SK-N-SH (cell line): ENCODE measurements at regions not wholly inside any gene's neighbourhood (a gene's known extent, or its start where the extent isn't known, plus 50 kb on each side); places are given as distances from the start of the nearest gene placed in this dataset.

Experiments
- CTCF ChIA-PET: fragments of 300-600, 350-600 bp; formaldehyde crosslinking; extraction: SDS; loops from one replicate; lab custom pipeline; 2021; lab: Yijun Ruan, JAX
- POLR2A ChIA-PET: fragments of 350-600 bp; sonication (Branson Sonifier 250); formaldehyde crosslinking; extraction: SDS; loops from one replicate; lab custom pipeline; 2020; ENCODE audit warnings: antibody characterized with exemption, inconsistent platforms; lab: Yijun Ruan, JAX
- DNase-seq: peaks from one replicate; pipeline ENCODE4 v3.0.0; 2012
- H2AFZ ChIP-seq: fragments of 200-600 bp; sonication (generic); 2 replicates; pipeline ENCODE4 v1.8.1; 2016; ENCODE audit warnings: antibody characterized with exemption, mild to moderate bottlenecking, low read depth
- H3F3A ChIP-seq: fragments of 200-600 bp; sonication (generic); replicated peaks from 2 replicates; pipeline ENCODE3; 2016; ENCODE audit warnings: antibody characterized with exemption, mild to moderate bottlenecking; ENCODE audit not compliant: insufficient read depth
- H3K27ac ChIP-seq, 2 experiments: fragments of 200-500 bp in 1 of 2; fragments of 200-600 bp in 1 of 2; sonication (Bioruptor generic) in 1 of 2; sonication (generic), shearing (Covaris generic) in 1 of 2; 2 replicates each; pipeline versions ENCODE4 v1.5.1 to v1.6.1; 2014 to 2016; ENCODE audit warnings: low read depth in 2 of 2, inconsistent platforms in 1 of 2, low read length in 1 of 2, mild to moderate bottlenecking in 1 of 2, mixed read lengths in 1 of 2
- H3K27me3 ChIP-seq: fragments of 200-600 bp; sonication (generic), shearing (Covaris generic); 2 replicates; pipeline ENCODE4 v1.6.1; 2016; ENCODE audit warnings: mixed run types; ENCODE audit not compliant: insufficient read depth
- H3K36me3 ChIP-seq, 2 experiments: fragments of 200-500 bp in 1 of 2; fragments of 200-600 bp in 1 of 2; sonication (Bioruptor generic) in 1 of 2; sonication (generic) in 1 of 2; replicated peaks in 1 of 2; 2 replicates each; pipeline versions ENCODE3 to v1.5.1; 2014 to 2016; ENCODE audit warnings: low read length in 1 of 2, mild to moderate bottlenecking in 1 of 2; ENCODE audit not compliant: insufficient read depth in 2 of 2, control insufficient read depth in 1 of 2
- H3K4me1 ChIP-seq, 2 experiments: fragments of 200-500 bp in 1 of 2; fragments of 200-600 bp in 1 of 2; sonication (Bioruptor generic) in 1 of 2; sonication (generic), shearing (Covaris generic) in 1 of 2; 2 replicates each; pipeline versions ENCODE4 v1.5.1 to v1.6.1; 2014 to 2016; ENCODE audit warnings: low read depth in 1 of 2, low read length in 1 of 2, mixed run types in 1 of 2; ENCODE audit not compliant: insufficient read depth in 2 of 2, control insufficient read depth in 1 of 2
- H3K4me2 ChIP-seq: fragments of 200-600 bp; sonication (generic), shearing (Covaris generic); 2 replicates; pipeline ENCODE4 v1.6.1; 2017; ENCODE audit warnings: mixed run types
- H3K4me3 ChIP-seq, 2 experiments: fragments of 200-500 bp in 1 of 2; fragments of 200-600 bp in 1 of 2; sonication (Bioruptor generic) in 1 of 2; sonication (generic), shearing (Covaris generic) in 1 of 2; 2 replicates each; pipeline versions ENCODE4 v1.5.1 to v1.8.1; 2014 to 2016; ENCODE audit warnings: low read depth in 2 of 2, inconsistent platforms in 1 of 2, low read length in 1 of 2, mild to moderate bottlenecking in 1 of 2, mixed read lengths in 1 of 2, moderate library complexity in 1 of 2
- H3K79me2 ChIP-seq: fragments of 200-600 bp; sonication (generic); 2 replicates; pipeline ENCODE4 v1.8.1; 2017; ENCODE audit warnings: mild to moderate bottlenecking; ENCODE audit not compliant: insufficient read depth
- H3K9ac ChIP-seq: fragments of 200-600 bp; sonication (generic); 2 replicates; pipeline ENCODE4 v1.6.1; 2017; ENCODE audit warnings: mixed run types
- H3K9me2 ChIP-seq: fragments of 200-600 bp; sonication (generic); 2 replicates; pipeline ENCODE4 v1.6.1; 2017; ENCODE audit warnings: mixed run types
- H3K9me3 ChIP-seq: fragments of 200-600 bp; sonication (generic); 2 replicates; pipeline ENCODE4 v1.6.1; 2017; ENCODE audit warnings: mixed run types, mild to moderate bottlenecking, moderate library complexity
- H4K20me1 ChIP-seq: fragments of 200-600 bp; sonication (generic); 2 replicates; pipeline ENCODE4 v1.6.1; 2017; ENCODE audit warnings: mild to moderate bottlenecking, mixed run types; ENCODE audit not compliant: insufficient read depth
- EP300 ChIP-seq, 2 experiments: IDR thresholded peaks; 2 replicates each; pipeline versions ENCODE4 v1.4.0 to v1.6.1; 2012; ENCODE audit warnings: borderline replicate concordance in 1 of 2, low read depth in 1 of 2, low read length in 1 of 2
- FOSL2 ChIP-seq: IDR thresholded peaks from 2 replicates; pipeline ENCODE4 v1.4.0; 2012; ENCODE audit warnings: low read depth, mild to moderate bottlenecking, moderate library complexity, borderline replicate concordance
- FOXJ3 ChIP-seq: sonication (generic); formaldehyde crosslinking; IDR thresholded peaks from 2 replicates; pipeline ENCODE4 v1.5.1; 2020; ENCODE audit warnings: mild to moderate bottlenecking, missing genetic modification reagents
- FOXM1 ChIP-seq: IDR thresholded peaks from 2 replicates; pipeline ENCODE4 v1.4.0; 2012; ENCODE audit warnings: low read depth, mild to moderate bottlenecking
- GATA2 ChIP-seq: sonication (generic); formaldehyde crosslinking; IDR thresholded peaks from 2 replicates; pipeline ENCODE4 v1.5.0; 2020; ENCODE audit warnings: mild to moderate bottlenecking, missing genetic modification reagents
- MEF2A ChIP-seq: IDR thresholded peaks from 2 replicates; pipeline ENCODE4 v1.4.0; 2012; ENCODE audit warnings: low read depth, borderline replicate concordance
- NFIC ChIP-seq: IDR thresholded peaks from 2 replicates; pipeline ENCODE4 v1.4.0; 2012; ENCODE audit warnings: borderline replicate concordance
- POLR2AphosphoS5 ChIP-seq: IDR thresholded peaks from 2 replicates; pipeline ENCODE4 v1.6.1; 2012; ENCODE audit warnings: low read depth, low read length
- RCOR1 ChIP-seq: fragments of 150-350 bp; IDR thresholded peaks from 2 replicates; pipeline ENCODE4 v1.6.1; 2017; ENCODE audit warnings: antibody characterized with exemption, low read length
- RFX5 ChIP-seq: IDR thresholded peaks from 2 replicates; pipeline ENCODE4 v1.6.1; 2012; ENCODE audit warnings: mild to moderate bottlenecking, improper control_type of control experiment, low read length
- SIN3A ChIP-seq: IDR thresholded peaks from 2 replicates; pipeline ENCODE4 v1.6.1; 2012; ENCODE audit warnings: low read depth, mild to moderate bottlenecking, low read length, moderate library complexity, borderline replicate concordance
- TEAD4 ChIP-seq: IDR thresholded peaks from 2 replicates; pipeline ENCODE4 v1.4.0; 2012; ENCODE audit warnings: mild to moderate bottlenecking, borderline replicate concordance; ENCODE audit not compliant: insufficient read depth
- WGBS: methylation state at CpG from one replicate; pipeline ENCODE4 v1.1.6; 2017; ENCODE audit warnings: low lambda C conversion rate; 5-methylcytosine and 5-hydroxymethylcytosine counted together
- TF ChIP-seq, protein P1 (sequence below): IDR thresholded peaks from 2 replicates; pipeline ENCODE4 v1.4.0; 2012; ENCODE audit warnings: low read depth
- TF ChIP-seq, protein P2 (sequence below): IDR thresholded peaks from 2 replicates; pipeline ENCODE4 v1.6.1; 2012; ENCODE audit warnings: mild to moderate bottlenecking, low read depth, low read length, moderate library complexity
- TF ChIP-seq, protein P3 (sequence below): fragments of 200-600 bp; sonication (generic); IDR thresholded peaks from 2 replicates; pipeline ENCODE4 v1.6.1; 2017; ENCODE audit warnings: antibody characterized with exemption, mild to moderate bottlenecking, moderate library complexity

DNA sequence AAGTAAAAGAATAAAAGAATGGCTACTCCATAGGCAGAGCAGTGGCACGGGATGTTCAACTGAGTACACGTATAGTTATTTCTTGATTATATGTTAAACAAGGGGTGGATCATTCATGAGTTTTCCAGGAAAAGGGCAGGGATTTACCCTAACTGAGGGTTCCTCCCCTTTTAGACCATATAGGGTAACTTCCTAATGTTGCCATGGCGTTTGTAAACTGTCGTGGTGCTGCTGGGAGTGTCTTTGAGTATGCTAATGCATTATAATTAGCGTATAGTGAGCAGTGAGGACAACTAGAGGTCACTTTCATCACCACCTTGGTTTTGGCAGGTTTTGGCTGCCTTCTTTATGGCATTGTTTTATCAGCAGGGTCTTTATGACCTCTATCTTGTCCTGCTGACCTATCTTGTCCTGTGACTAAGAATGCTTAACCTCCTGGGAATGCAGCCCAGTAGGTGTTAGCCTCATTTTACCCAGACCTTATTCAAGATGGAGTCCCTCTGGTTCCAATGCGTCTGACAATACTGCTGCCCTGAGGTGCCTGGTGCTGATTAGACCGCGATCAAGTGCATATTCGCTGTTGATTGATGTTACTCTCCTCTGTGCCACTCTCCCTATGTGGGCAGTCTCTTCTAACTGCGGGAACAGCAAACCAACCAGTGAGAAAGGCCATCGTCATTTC, 67.6 kb upstream of the AMN1 start:
- WGBS, result 81% methylated on average over 11 of the region's 11 CpGs

More for the DNA sequence above, 67.6 kb upstream of the AMN1 start:
- no peak for DNase-seq
- H3K9ac ChIP-seq, result no peak overlapping the region
- H3K36me3 ChIP-seq, result no peaks in the 10 kb centered on the region
- no peak overlapping the region for H3K4me2 ChIP-seq
- no peak overlapping the region for H3K4me3 ChIP-seq
- ChIA-PET CTCF (no interaction called here), POLR2A (no interaction called here)
- H2AFZ ChIP-seq, result no peak overlapping the region
- no peaks in the 10 kb centered on the region for H3K79me2 ChIP-seq
- H3K4me1 ChIP-seq, result no peaks in the 10 kb centered on the region
- no peaks in the 10 kb centered on the region for H3K9me3 ChIP-seq
- no peaks in the 10 kb centered on the region for H4K20me1 ChIP-seq
- no peaks in the 10 kb centered on the region for H3K27me3 ChIP-seq
- TF ChIP-seq POLR2AphosphoS5 (no peak), RCOR1 (no peak), SIN3A (no peak), FOXJ3 (CRISPR knock-in tag) (no peak), MEF2A (no peak), EP300 (IDR thresholded peaks at IDR 0.05; ENCODE audit: borderline replicate concordance in 1 of 2, low read depth in 1 of 2, low read length in 1 of 2) (no peak), GATA2 (CRISPR knock-in tag) (no peak), RFX5 (no peak), TEAD4 (no peak), FOXM1 (no peak), FOSL2 (no peak), NFIC (no peak)
- TF ChIP-seq, protein P1, sequence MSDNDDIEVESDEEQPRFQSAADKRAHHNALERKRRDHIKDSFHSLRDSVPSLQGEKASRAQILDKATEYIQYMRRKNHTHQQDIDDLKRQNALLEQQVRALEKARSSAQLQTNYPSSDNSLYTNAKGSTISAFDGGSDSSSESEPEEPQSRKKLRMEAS, result no peak
- TF ChIP-seq, protein P2, sequence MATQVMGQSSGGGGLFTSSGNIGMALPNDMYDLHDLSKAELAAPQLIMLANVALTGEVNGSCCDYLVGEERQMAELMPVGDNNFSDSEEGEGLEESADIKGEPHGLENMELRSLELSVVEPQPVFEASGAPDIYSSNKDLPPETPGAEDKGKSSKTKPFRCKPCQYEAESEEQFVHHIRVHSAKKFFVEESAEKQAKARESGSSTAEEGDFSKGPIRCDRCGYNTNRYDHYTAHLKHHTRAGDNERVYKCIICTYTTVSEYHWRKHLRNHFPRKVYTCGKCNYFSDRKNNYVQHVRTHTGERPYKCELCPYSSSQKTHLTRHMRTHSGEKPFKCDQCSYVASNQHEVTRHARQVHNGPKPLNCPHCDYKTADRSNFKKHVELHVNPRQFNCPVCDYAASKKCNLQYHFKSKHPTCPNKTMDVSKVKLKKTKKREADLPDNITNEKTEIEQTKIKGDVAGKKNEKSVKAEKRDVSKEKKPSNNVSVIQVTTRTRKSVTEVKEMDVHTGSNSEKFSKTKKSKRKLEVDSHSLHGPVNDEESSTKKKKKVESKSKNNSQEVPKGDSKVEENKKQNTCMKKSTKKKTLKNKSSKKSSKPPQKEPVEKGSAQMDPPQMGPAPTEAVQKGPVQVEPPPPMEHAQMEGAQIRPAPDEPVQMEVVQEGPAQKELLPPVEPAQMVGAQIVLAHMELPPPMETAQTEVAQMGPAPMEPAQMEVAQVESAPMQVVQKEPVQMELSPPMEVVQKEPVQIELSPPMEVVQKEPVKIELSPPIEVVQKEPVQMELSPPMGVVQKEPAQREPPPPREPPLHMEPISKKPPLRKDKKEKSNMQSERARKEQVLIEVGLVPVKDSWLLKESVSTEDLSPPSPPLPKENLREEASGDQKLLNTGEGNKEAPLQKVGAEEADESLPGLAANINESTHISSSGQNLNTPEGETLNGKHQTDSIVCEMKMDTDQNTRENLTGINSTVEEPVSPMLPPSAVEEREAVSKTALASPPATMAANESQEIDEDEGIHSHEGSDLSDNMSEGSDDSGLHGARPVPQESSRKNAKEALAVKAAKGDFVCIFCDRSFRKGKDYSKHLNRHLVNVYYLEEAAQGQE, result no peak
- TF ChIP-seq, protein P3, sequence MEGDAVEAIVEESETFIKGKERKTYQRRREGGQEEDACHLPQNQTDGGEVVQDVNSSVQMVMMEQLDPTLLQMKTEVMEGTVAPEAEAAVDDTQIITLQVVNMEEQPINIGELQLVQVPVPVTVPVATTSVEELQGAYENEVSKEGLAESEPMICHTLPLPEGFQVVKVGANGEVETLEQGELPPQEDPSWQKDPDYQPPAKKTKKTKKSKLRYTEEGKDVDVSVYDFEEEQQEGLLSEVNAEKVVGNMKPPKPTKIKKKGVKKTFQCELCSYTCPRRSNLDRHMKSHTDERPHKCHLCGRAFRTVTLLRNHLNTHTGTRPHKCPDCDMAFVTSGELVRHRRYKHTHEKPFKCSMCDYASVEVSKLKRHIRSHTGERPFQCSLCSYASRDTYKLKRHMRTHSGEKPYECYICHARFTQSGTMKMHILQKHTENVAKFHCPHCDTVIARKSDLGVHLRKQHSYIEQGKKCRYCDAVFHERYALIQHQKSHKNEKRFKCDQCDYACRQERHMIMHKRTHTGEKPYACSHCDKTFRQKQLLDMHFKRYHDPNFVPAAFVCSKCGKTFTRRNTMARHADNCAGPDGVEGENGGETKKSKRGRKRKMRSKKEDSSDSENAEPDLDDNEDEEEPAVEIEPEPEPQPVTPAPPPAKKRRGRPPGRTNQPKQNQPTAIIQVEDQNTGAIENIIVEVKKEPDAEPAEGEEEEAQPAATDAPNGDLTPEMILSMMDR, result no peak
- no peaks in the 10 kb centered on the region for H3F3A ChIP-seq
- H3K27ac ChIP-seq, result no peak overlapping the region
- no peaks in the 10 kb centered on the region for H3K9me2 ChIP-seq
